ENCODE measurements at regions not wholly inside any gene's neighbourhood (a gene's known extent, or its start where the extent isn't known, plus 50 kb on each side); places are given as distances from the start of the nearest gene placed in this dataset.

- Histone ChIP-seq H3K4me3 (replicated peaks in 1 of 2; ENCODE audit: low read depth in 1 of 2, low read length in 2 of 2) (no peak overlapping the region), H3K36me3 (ENCODE audit: control insufficient read depth in 1 of 2, insufficient read depth in 2 of 2, low read length in 2 of 2) (no peaks in the 10 kb centered on the region), H3K9me3 (ENCODE audit: control insufficient read depth in 1 of 2, insufficient read depth in 1 of 2, low read depth in 1 of 2, low read length in 2 of 2) (no peaks in the 10 kb centered on the region), H3K4me2 (ENCODE audit: low read length) (no peak overlapping the region), H3K9ac (ENCODE audit: low read length) (no peak overlapping the region), H4K20me1 (ENCODE audit: insufficient read depth) (no peaks in the 10 kb centered on the region), H2AFZ (ENCODE audit: low read depth, low read length, poor library complexity, severe bottlenecking) (no peak overlapping the region), H3K4me1 (ENCODE audit: control insufficient read depth in 1 of 2, insufficient read depth in 2 of 2, low read length in 2 of 2) (no peaks in the 10 kb centered on the region), H3K27ac (ENCODE audit: low read depth, low read length) (no peak overlapping the region), H3K27me3 (ENCODE audit: insufficient read depth, low read length) (peaks cover 69% of the 10 kb centered on the region), H3K79me2 (ENCODE audit: insufficient read depth, low read length) (no peaks in the 10 kb centered on the region), H3K9me2 (ENCODE audit: insufficient read depth) (no peaks in the 10 kb centered on the region)
- no peak for ATAC-seq
- ChIA-PET POLR2A (no interaction called here), CTCF (no interaction called here), RAD21 (ENCODE audit: low non-redundant PET in 1 of 2, low total read pairs in 2 of 2, uncharacterized antibody in 2 of 2, unreplicated experiment in 2 of 2) (no interaction called here)
- no TSS peak for BruUV-seq (replicated peaks)
- DNase-seq (ENCODE audit: low read depth, low spot score): no peak
- intact Hi-C loops (cut with micrococcal nuclease): no loop called here
- TF ChIP-seq SP1 (IDR thresholded peaks at IDR 0.05; ENCODE audit: low read depth) (no peak), ZBTB33 (IDR thresholded peaks at IDR 0.05; ENCODE audit: extremely low read depth, insufficient replicate concordance, low read length) (no peak), JUND (IDR thresholded peaks at IDR 0.05) (no peak), EZH2phosphoT487 (IDR thresholded peaks at IDR 0.05; ENCODE audit: borderline replicate concordance) (no peak)
Measured at GRCh38 chr2:216754812-216755211, 59.5 kb upstream of the IGFBP5 start.

DNA sequence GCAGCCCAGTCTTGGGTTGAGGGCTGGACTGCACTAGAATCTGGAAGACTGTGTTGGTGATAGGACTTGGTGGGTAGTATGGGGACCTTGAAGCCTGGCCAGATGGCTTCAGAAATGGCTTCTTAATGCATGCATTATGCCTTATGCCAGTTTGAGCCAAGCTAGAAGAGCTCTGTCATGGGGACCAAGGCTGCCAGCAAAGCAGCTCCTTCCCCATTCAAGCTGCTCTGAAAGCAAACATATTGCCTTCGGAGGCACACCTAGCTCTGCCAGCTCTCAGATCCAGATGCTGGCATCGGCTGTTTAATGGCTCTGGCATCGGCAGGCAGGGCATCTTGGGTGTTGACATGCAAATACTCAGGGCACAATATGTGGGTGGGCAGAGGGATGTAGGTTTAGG is 59.0 kb upstream of the IGFBP5 start:
- ATAC-seq (no peak), DNase-seq (ENCODE audit: low read depth, low spot score) (no peak)
- RAD21 ChIA-PET (ENCODE audit: low non-redundant PET in 1 of 2, low total read pairs in 2 of 2, uncharacterized antibody in 2 of 2, unreplicated experiment in 2 of 2): interaction anchor here in 1 of 2 experiments (0.6 kb wide), 1 partner anchor 107 kb away, joined by 3 read pairs; no protein-coding TSS in a partner anchor
- Histone ChIP-seq H3K79me2 (ENCODE audit: insufficient read depth, low read length) (no peaks in the 10 kb centered on the region), H3K27ac (ENCODE audit: low read depth, low read length) (no peak overlapping the region), H3K9me2 (ENCODE audit: insufficient read depth) (no peaks in the 10 kb centered on the region), H3K4me2 (ENCODE audit: low read length) (no peak overlapping the region), H3K27me3 (ENCODE audit: insufficient read depth, low read length) (peaks cover 69% of the 10 kb centered on the region), H2AFZ (ENCODE audit: low read depth, low read length, poor library complexity, severe bottlenecking) (no peak overlapping the region), H3K36me3 (ENCODE audit: control insufficient read depth in 1 of 2, insufficient read depth in 2 of 2, low read length in 2 of 2) (no peaks in the 10 kb centered on the region), H3K4me3 (replicated peaks in 1 of 2; ENCODE audit: low read depth in 1 of 2, low read length in 2 of 2) (no peak overlapping the region), H3K9ac (ENCODE audit: low read length) (no peak overlapping the region), H3K9me3 (ENCODE audit: control insufficient read depth in 1 of 2, insufficient read depth in 1 of 2, low read depth in 1 of 2, low read length in 2 of 2) (no peaks in the 10 kb centered on the region), H4K20me1 (ENCODE audit: insufficient read depth) (no peaks in the 10 kb centered on the region), H3K4me1 (ENCODE audit: control insufficient read depth in 1 of 2, insufficient read depth in 2 of 2, low read length in 2 of 2) (no peaks in the 10 kb centered on the region)
- BruUV-seq (replicated peaks): no TSS peak
- intact Hi-C loops (cut with micrococcal nuclease): no loop called here
- POLR2A ChIA-PET: no interaction called here
- CTCF ChIA-PET: no interaction called here
- TF ChIP-seq ZNF274 (IDR thresholded peaks at IDR 0.05; ENCODE audit: low read depth, low read length) (no peak), ZBTB33 (IDR thresholded peaks at IDR 0.05; ENCODE audit: extremely low read depth, insufficient replicate concordance, low read length) (no peak), SP1 (IDR thresholded peaks at IDR 0.05; ENCODE audit: low read depth) (no peak), ELF1 (IDR thresholded peaks at IDR 0.05; ENCODE audit: borderline replicate concordance, low read depth) (no peak), ATF3 (IDR thresholded peaks at IDR 0.05) (no peak), EZH2 (IDR thresholded peaks at IDR 0.05) (no peak), POLR2A (IDR thresholded peaks at IDR 0.05; ENCODE audit: borderline replicate concordance, extremely low read depth, insufficient read depth, insufficient read length) (no peak), CEBPB (IDR thresholded peaks at IDR 0.05; ENCODE audit: low read depth) (no peak), ZFX (IDR thresholded peaks at IDR 0.05) (no peak), POLR2AphosphoS5 (IDR thresholded peaks at IDR 0.05; ENCODE audit: low read depth, low read length) (no peak), CTCF (IDR thresholded peaks at IDR 0.05 in 2 of 3, conservative IDR thresholded peaks at IDR 0.05 in 1 of 3; ENCODE audit: borderline replicate concordance in 1 of 3, insufficient read depth in 1 of 3, low read depth in 2 of 3, low read length in 2 of 3) (no peak), YY1 (IDR thresholded peaks at IDR 0.05; ENCODE audit: extremely low read depth, insufficient replicate concordance, low read depth, low read length) (no peak), CBX3 (IDR thresholded peaks at IDR 0.05; ENCODE audit: low read depth) (no peak)

All from HCT116 (cell line).